ENCODE measurements at regions not wholly inside any gene's neighbourhood (a gene's known extent, or its start where the extent isn't known, plus 50 kb on each side); places are given as distances from the start of the nearest gene placed in this dataset.

- no peak for DNase-seq (ENCODE audit: low read depth)
- ChIA-PET POLR2A (no interaction called here), CTCF (no interaction called here)
- Histone ChIP-seq H3K27me3 (ENCODE audit: control insufficient read depth, insufficient read depth, low read length) (no peaks in the 10 kb centered on the region), H3K36me3 (ENCODE audit: control insufficient read depth, insufficient read depth, low read length) (no peaks in the 10 kb centered on the region), H3K4me3 (ENCODE audit: low read depth, low read length) (no peak overlapping the region)
- TF ChIP-seq CTCF (IDR thresholded peaks at IDR 0.05; ENCODE audit: insufficient read depth, low read depth, low read length), result no peak
Measured at GRCh38 chr12:126860210-126860609, 1406.8 kb upstream of the TMEM132C start.

DNA sequence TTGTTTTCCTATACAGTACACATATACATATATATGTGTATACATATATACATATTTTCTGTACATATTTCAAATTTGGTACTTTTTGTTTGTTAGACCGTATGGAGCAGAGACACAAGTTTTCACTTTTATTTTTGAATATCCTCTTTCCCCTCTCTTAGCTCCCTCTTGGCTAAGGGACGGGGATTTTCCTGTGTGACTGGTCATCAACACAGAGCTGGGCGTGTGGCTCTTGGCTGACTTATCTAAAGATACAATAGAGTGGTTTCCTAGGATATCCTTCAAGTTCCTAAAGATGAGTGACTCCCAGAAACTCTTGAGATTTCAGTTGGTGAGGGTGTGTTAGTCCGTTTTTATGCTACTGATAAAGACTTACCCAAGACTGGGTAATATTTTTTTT is 1404.5 kb upstream of the TMEM132C start:
- Histone ChIP-seq H3K27me3 (ENCODE audit: control insufficient read depth, insufficient read depth, low read length) (no peaks in the 10 kb centered on the region), H3K36me3 (ENCODE audit: control insufficient read depth, insufficient read depth, low read length) (no peaks in the 10 kb centered on the region), H3K4me3 (ENCODE audit: low read depth, low read length) (no peak overlapping the region)
- POLR2A ChIA-PET, result no interaction called here
- DNase-seq (ENCODE audit: low read depth), result no peak
- CTCF ChIA-PET, result no interaction called here
- TF ChIP-seq CTCF (IDR thresholded peaks at IDR 0.05; ENCODE audit: insufficient read depth, low read depth, low read length), result no peak

DNA sequence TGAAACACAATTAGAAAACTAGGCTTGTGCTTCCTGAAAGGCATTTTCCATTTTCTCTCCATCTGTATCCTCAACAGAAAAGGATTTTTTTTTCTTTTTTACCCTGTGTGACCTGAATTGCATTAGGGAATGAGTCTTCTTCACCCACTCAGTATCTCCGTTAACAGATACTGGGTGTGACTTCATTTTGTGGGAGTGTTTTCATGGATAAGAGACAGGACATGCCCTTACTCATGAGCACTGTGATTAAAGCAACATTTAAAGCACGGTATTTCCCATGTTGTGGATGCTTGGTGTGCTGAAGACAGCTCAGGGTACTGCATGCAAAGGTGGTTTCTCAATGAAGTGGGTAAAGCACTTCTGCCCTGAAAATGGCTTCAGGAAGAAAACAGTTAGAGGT is 1397.3 kb upstream of the TMEM132C start:
- no peak for TF ChIP-seq CTCF (IDR thresholded peaks at IDR 0.05; ENCODE audit: insufficient read depth, low read depth, low read length)
- ChIA-PET CTCF (no interaction called here), POLR2A (no interaction called here)
- H3K4me3 ChIP-seq (ENCODE audit: low read depth, low read length), result no peak overlapping the region
- H3K36me3 ChIP-seq (ENCODE audit: control insufficient read depth, insufficient read depth, low read length), result no peaks in the 10 kb centered on the region
- no peaks in the 10 kb centered on the region for H3K27me3 ChIP-seq (ENCODE audit: control insufficient read depth, insufficient read depth, low read length)
- DNase-seq (ENCODE audit: low read depth), result no peak

- H3K27me3 ChIP-seq (ENCODE audit: control insufficient read depth, insufficient read depth, low read length), result no peaks in the 10 kb centered on the region
- no peak overlapping the region for H3K4me3 ChIP-seq (ENCODE audit: low read depth, low read length)
- ChIA-PET CTCF (interaction anchor here (0.6 to 1.3 kb wide), 3 partner anchors 86 to 1581 kb away, joined by 3 read pairs; no protein-coding TSS in a partner anchor), POLR2A (no interaction called here)
- DNase-seq (ENCODE audit: low read depth), result no peak
- no peaks in the 10 kb centered on the region for H3K36me3 ChIP-seq (ENCODE audit: control insufficient read depth, insufficient read depth, low read length)
- TF ChIP-seq CTCF (IDR thresholded peaks at IDR 0.05; ENCODE audit: insufficient read depth, low read depth, low read length), result no peak
Measured at GRCh38 chr12:126873701-126874100, 1393.3 kb upstream of the TMEM132C start.

GRCh38 chr12:126874427-126875026 is 1392.4 kb upstream of the TMEM132C start:
- DNase-seq (ENCODE audit: low read depth), result no peak
- CTCF ChIA-PET, result interaction anchor here (1.3 kb wide), 1 partner anchor 85 kb away, joined by 3 read pairs; no protein-coding TSS in a partner anchor
- H3K36me3 ChIP-seq (ENCODE audit: control insufficient read depth, insufficient read depth, low read length), result no peaks in the 10 kb centered on the region
- POLR2A ChIA-PET, result no interaction called here
- peak; percentile 75 for TF ChIP-seq CTCF (IDR thresholded peaks at IDR 0.05; ENCODE audit: insufficient read depth, low read depth, low read length)
- no peaks in the 10 kb centered on the region for H3K27me3 ChIP-seq (ENCODE audit: control insufficient read depth, insufficient read depth, low read length)
- H3K4me3 ChIP-seq (ENCODE audit: low read depth, low read length), result no peak overlapping the region
